Limb (tissue), 2 donors: ENCODE measurements at regions not wholly inside any gene's neighbourhood (a gene's known extent, or its start where the extent isn't known, plus 50 kb on each side); places are given as distances from the start of the nearest gene placed in this dataset.

ENCODE experiments used
- DNase-seq, 2 donors: peaks; one replicate each; pipeline ENCODE4 v3.0.0-alpha.2; 2016; ENCODE audit errors: extremely low spot score in 2 of 2

- no peak for DNase-seq
These were observed 525.5 kb downstream of the ZIC1 start for GRCh38 chr3:147934451-147935180.

DNA sequence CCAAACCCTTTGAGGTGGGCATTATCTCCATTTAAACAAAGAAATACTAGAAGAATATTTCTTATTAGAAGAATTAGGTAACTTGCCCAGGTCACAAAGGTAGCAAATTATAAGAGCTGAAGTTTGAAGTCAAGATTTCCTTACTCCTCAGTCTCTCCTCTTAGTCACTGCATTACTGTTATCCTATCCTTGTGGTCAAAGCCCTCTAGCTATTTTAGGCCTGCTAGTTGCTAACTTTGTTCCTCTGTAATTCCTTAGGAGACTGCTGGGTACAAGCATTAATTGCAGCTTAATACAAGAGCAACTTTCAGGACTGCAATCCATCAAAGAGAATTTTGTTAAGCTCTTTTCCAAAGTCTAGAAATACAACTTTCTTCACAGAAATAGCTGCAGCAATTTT lies 528.2 kb downstream of the ZIC1 start:
- no peak for DNase-seq

DNA sequence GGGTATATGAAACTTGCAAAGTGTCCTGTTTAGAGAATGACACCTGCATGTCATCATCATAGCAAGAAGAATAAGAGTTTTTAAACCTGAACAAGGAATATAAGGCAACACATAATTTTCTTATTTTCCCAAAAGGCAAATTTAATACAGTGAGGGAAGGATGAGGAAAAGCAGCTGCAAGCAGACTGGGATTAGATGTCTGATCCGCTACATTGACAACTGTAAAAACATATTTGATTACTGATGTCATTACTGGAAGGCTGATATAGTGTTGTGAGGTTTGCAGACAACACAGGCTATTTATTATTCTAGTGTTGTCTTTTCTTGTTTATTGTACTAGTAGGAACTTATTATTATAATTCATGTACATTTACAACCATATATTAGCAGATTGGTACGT lies 528.7 kb downstream of the ZIC1 start:
- DNase-seq, result no peak

DNA sequence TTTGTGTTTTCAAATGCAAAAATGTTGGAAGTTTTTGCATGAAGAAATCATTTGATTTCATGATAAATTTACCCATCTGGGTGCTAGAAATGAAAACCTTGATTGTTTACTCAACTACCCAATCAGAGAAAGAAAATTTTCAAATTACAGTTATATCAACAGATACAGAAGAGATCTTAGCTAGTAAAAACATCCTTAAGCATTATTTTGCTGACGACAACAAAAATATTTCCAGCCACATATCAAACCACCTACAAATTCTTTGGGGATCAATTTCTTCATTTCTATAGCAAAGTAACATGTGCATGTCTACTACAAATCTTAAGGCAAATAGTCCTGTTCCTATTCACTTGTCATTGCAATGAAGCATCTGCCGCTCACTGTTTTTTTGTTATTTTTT lies 530.3 kb downstream of the ZIC1 start:
- DNase-seq, result no peak

DNA sequence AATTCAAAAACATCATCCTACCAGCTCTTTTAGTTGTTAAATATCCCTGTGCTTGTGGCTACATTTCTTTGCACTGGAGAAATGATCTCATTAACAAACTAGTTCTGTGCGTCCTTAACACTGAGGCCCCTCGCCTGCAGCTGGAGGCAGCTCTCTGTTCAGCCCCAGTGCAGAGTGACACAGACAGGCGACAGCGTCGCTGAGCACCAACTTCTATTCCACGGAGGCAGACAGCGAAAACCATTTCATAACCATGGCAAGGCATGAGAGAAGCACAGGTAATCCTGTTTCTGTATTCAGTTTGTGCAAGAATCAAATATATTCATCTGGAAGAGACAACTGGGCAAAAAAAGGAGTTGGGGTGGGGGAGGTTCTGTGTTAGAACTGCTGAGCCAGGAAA lies 530.7 kb downstream of the ZIC1 start:
- DNase-seq, result peak; percentile 48 to 52

DNA sequence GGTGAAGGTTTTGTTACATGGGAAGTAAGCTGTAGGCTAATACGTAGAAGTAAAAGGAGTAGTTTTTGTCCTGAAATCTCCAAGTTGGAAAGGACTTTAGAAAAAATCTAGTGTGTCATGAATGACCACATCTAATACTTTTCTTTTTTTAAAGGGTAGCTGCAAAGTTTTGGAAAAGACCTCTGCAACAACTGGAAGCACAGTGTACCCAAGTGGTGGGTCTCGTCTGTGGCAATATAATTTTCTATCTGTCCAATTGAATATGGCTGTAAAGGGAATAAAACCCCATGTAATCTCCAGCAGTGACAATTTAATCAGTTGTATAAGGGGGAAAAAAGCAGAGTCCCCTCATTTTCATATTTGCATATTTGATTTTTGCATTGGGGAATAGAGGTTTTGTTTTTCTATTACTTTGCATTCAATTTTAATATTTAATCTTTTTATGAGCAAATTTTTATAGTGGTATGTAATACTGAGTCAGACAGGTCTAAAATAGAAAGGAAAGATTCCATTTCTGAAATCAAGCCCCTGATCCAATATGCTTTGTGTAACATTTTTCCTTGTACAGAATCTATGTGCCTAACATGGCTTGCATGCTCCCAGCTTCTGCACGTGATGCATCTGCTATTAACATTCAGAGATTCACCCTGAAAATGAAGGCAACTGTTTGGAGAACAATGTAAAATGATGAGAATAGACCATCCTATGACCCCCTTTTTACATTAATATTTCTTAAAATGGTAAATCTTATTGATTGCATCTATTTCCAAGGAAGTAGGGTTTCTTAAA lies 531.4 kb downstream of the ZIC1 start:
- DNase-seq, result peak in 1 of 2 donors; percentile 40

GRCh38 chr3:147941969-147942368 lies 532.8 kb downstream of the ZIC1 start:
- no peak for DNase-seq

DNA sequence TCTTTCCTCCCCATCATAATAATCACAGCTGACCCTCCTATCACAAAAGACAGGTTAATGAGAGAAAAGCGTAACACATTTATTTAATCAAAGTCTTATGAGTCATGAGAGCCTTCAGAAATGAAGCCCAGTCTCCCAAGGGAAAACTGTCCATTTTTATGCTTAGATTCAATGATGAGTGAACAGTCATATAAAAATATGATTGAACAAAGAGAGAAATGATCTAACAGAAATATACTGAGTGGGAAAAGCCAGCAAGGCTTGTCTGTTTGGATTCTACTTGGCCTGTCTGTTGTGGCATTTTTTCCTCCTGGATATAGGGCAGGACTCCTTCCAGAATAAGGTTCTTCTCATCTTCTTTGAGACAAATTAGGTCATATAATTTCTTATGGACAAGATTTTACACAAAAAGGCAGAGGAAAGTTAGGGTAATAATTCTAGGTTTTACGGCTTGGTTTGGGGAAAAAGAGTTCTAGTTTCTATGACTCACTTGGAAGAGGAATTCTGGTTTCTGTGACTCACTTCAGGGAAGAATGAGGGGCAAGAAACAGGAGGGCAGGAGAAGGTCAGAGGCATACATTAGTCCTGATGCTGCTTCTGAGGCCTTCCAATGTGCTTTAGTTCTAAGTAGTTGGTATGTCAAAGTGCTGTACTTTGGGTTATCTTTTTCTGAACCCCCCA lies 534.2 kb downstream of the ZIC1 start:
- no peak for DNase-seq

GRCh38 chr3:147945968-147946519 lies 536.9 kb downstream of the ZIC1 start:
- DNase-seq, result peak; percentile 59 to 77

DNA sequence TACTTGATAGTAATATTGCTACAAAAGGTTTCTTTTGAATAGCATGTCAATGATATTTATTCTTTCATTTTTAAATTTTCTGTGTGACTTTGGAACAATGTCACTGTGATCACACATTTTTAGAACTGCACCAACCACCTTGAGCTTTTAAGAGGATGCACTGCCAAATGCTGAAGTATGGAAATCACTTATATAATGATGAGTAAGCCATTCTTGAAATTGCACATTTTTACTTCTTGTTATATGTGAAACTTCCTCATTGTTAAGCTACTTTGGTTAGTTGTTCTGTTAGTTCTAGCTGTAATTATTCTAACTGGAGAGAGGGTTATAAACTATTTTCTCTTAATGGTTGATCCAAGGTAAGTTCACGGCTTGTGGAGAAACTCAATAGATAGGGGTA lies 547.5 kb downstream of the ZIC1 start:
- DNase-seq, result no peak

DNA sequence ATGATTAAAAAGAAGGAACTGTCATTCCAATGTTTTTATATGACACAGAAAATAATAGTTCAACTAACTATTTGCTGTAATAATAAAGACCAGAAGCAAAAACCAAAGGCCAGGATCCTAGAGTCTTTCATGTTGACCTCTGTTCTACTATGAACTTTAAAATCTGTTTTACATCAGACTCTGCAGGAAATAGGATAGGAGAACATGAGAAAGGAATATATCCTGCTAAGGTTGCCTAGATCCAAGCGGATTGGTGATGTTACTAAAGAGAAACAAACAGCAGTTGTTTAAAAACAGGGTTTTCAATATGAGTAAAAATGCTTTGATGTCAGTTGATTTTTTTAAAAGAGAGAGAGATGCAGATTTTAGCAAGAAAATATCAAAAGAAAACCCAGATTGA lies 549.6 kb downstream of the ZIC1 start:
- DNase-seq, result no peak

- no peak for DNase-seq
These were observed 551.6 kb downstream of the ZIC1 start for GRCh38 chr3:147960786-147961185.

DNA sequence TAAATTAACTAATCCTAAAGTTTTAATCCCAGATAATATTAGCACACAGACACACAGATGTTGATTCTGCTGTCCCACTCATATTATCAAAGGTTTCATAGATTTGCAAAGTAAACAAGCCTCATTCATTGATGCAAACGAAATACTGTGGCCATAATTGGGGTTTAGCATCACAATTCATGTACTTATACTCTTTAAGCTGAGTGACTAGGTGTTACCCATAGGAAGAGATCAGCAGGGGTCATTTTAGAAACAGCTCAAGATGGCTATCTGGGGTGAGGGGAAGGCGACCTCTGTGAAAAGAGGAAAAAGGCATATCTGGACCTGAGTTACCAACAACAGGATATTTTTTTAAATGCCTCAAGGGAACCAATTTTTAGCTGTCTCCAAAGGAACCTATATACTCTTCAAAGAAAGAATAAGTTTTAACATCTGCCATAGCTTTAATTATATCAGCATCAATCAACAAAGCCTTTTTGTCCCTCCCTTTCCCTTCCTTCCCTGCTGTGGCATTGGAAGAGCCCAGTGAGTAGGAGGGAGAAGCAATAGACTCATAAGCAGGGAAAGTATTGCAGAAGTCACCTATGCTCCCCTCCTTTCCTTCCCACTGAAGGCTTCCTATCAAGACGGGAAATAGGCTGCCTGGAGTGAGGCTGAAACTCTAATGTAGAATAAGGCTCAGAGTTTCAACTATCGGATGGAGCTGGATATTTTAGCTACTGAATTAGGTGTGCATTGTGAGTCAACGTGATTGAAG lies 553.4 kb downstream of the ZIC1 start:
- DNase-seq, result no peak

GRCh38 chr3:147963711-147964110 lies 554.5 kb downstream of the ZIC1 start:
- DNase-seq, result no peak

DNA sequence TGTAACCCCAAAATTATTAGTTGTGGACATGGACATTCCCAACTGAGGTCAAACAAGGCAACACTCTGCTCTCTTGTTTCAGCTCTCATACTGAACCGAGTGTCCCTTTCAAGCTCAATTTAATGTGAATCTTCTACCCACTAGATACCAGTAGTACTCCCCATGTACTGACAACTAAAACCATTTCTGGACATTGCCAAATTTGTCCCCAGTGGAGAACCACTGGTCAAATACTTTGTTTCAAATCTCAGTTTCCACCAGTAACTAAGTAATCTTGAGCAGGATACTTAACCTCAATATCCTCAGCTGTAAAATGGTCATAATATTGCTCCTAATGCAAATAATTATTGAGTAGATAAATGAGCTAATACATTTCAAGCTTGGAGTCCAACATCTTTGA lies 566.0 kb downstream of the ZIC1 start:
- no peak for DNase-seq

GRCh38 chr3:147977001-147977400 lies 567.8 kb downstream of the ZIC1 start:
- DNase-seq, result no peak

GRCh38 chr3:147987549-147987948 lies 578.4 kb downstream of the ZIC1 start:
- DNase-seq, result no peak

DNA sequence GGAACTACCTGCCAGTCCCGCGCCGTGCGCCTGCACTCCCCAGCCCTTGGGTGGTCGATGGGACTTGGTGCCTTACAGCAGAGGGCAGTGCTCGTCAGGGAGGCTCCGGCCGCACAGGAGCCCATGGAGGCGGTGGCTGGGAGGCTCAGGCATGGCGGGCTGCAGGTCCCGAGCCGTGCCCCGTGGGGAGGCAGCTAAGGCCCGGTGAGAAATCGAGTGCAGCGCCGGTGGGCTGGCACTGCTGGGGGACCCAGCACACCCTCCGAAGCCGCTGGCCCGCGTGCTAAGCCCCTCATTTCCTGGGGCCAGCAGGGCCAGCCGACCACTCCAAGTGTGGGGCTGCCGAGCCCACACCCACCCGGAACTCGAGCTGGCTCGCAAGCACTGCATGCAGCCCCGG lies 580.2 kb downstream of the ZIC1 start:
- DNase-seq, result no peak

DNA sequence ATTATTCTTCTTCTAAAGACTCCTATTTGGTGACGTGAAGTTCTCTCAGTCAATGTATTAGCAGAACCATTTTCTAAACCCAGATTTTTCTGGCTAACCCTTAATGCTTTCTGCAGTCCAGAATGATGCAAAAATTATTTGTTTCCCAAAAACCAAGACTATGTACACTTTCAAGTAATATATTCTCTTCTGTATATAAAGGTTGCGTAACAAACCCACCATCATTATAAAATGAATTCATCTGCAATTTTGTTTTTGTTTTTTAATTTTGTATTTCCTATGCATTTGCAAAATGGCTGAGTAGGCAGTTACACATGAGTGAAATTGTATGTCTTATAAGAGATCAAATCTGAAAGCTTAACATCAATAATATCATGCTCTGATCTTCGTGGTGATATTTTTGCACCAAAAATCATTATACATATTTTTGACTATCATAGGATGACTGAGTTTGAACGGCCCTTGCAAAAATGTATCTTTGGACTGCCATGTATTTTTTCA lies 593.6 kb downstream of the ZIC1 start:
- no peak for DNase-seq

GRCh38 chr3:148004331-148004730 lies 595.2 kb downstream of the ZIC1 start:
- DNase-seq, result no peak

DNA sequence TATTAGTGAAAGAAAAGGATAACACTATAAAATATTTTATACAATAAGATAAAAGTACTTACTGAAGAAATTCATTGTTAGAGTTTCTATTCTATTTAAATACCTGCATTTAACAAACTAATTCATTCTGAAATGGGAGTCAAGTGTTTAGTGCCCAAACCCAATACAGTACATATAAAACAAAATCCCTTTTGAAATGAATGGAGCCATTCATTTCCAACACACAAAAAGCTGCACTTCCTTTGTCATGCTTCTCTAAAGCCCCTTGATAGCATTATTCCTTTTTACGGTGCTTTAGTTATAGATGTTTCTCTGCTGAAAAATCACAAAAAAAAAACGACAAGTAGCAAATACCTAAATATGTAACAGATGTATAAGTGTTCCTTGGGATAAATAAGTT lies 596.3 kb downstream of the ZIC1 start:
- DNase-seq, result no peak
